Activated B cell treated with CpG ODN at 0.5 μM for 24 hours (primary cell): ENCODE measurements at regions not wholly inside any gene's neighbourhood (a gene's known extent, or its start where the extent isn't known, plus 50 kb on each side); places are given as distances from the start of the nearest gene placed in this dataset.

Experiments
- ATAC-seq: fragments of 200-7000 bp; cut with Tn5 transposase; one replicate; pipeline ENCODE4 v1.10.0; 2021; ENCODE audit warnings: low read depth, mild to moderate bottlenecking, moderate library complexity
- CTCF ChIA-PET: fragments of 350-600 bp; sonication (Branson Sonifier 250); formaldehyde crosslinking; loops from one replicate; lab custom pipeline; 2021; ENCODE audit warnings: antibody characterized with exemption; lab: Charles Lee
- POLR2A ChIA-PET: fragments of 350-600 bp; sonication (Branson Sonifier 250); formaldehyde crosslinking; loops from one replicate; lab custom pipeline; 2021; ENCODE audit warnings: antibody characterized with exemption; lab: Charles Lee
- DNase-seq: peaks from one replicate; pipeline ENCODE4 v3.0.0; 2022
- H3K27ac Mint-ChIP-seq: one replicate; pipeline ENCODE4 v1.8.0; 2020; ENCODE audit warnings: mixed read lengths
- H3K27me3 Mint-ChIP-seq: one replicate; pipeline ENCODE4 v1.8.0; 2021; ENCODE audit warnings: mixed read lengths
- H3K36me3 Mint-ChIP-seq: one replicate; pipeline ENCODE4 v1.8.0; 2021; ENCODE audit warnings: low read depth, mixed read lengths
- H3K4me1 Mint-ChIP-seq: one replicate; pipeline ENCODE4 v1.8.0; 2021; ENCODE audit warnings: mixed read lengths
- H3K4me3 Mint-ChIP-seq: one replicate; pipeline ENCODE4 v1.8.0; 2020; ENCODE audit warnings: mild to moderate bottlenecking, mixed read lengths
- H3K9me3 Mint-ChIP-seq: one replicate; pipeline ENCODE4 v1.8.0; 2020; ENCODE audit warnings: mixed read lengths
- CTCF ChIP-seq: fragments of 200-600 bp; IDR thresholded peaks from one replicate; pipeline ENCODE4 v1.8.0; 2022; ENCODE audit warnings: antibody characterized with exemption, mild to moderate bottlenecking
- intact Hi-C: fragments of 100-400 bp; cut with micrococcal nuclease; formaldehyde crosslinking; loops from one replicate; pipeline ENCODE4 v1.15.1; 2024

- no peaks in the 10 kb centered on the region for H3K4me1 Mint-ChIP-seq
- POLR2A ChIA-PET = no interaction called here
- peaks cover 2% of the 10 kb centered on the region for H3K27me3 Mint-ChIP-seq
- H3K36me3 Mint-ChIP-seq = no peaks in the 10 kb centered on the region
- H3K27ac Mint-ChIP-seq = no peak overlapping the region
- ATAC-seq = no peak
- no peak for DNase-seq
- CTCF ChIA-PET = no interaction called here
- no peak for TF ChIP-seq CTCF
- intact Hi-C loops = no loop called here
- no peak overlapping the region for H3K4me3 Mint-ChIP-seq
- H3K9me3 Mint-ChIP-seq = no peaks in the 10 kb centered on the region
Measured at GRCh38 chr1:209157546-209158249, 425.8 kb upstream of the CAMK1G start.

- Mint-ChIP-seq H3K4me3 (no peak overlapping the region), H3K27ac (no peak overlapping the region), H3K4me1 (no peaks in the 10 kb centered on the region), H3K9me3 (no peaks in the 10 kb centered on the region), H3K36me3 (no peaks in the 10 kb centered on the region), H3K27me3 (peaks cover 2% of the 10 kb centered on the region)
- ChIA-PET POLR2A (no interaction called here), CTCF (no interaction called here)
- no peak for ATAC-seq
- no peak for TF ChIP-seq CTCF
- intact Hi-C loops = no loop called here
- DNase-seq = no peak
Measured at GRCh38 chr1:209158851-209159250, 424.7 kb upstream of the CAMK1G start.

GRCh38 chr1:209160230-209160629 lies 423.3 kb upstream of the CAMK1G start:
- no peak overlapping the region for H3K4me3 Mint-ChIP-seq
- H3K4me1 Mint-ChIP-seq = no peaks in the 10 kb centered on the region
- no peak for TF ChIP-seq CTCF
- no peak for DNase-seq
- no peaks in the 10 kb centered on the region for H3K9me3 Mint-ChIP-seq
- peaks cover 2% of the 10 kb centered on the region for H3K27me3 Mint-ChIP-seq
- no peak for ATAC-seq
- no peaks in the 10 kb centered on the region for H3K36me3 Mint-ChIP-seq
- H3K27ac Mint-ChIP-seq = no peak overlapping the region
- intact Hi-C loops = no loop called here
- POLR2A ChIA-PET = no interaction called here
- CTCF ChIA-PET = no interaction called here

- no peak for DNase-seq
- Mint-ChIP-seq H3K27me3 (no peaks in the 10 kb centered on the region), H3K9me3 (no peaks in the 10 kb centered on the region), H3K36me3 (no peaks in the 10 kb centered on the region), H3K4me3 (no peak overlapping the region), H3K4me1 (no peaks in the 10 kb centered on the region), H3K27ac (no peak overlapping the region)
- intact Hi-C loops = no loop called here
- ChIA-PET POLR2A (no interaction called here), CTCF (no interaction called here)
- no peak for TF ChIP-seq CTCF
- no peak for ATAC-seq
Measured at GRCh38 chr1:209162651-209163050, 420.9 kb upstream of the CAMK1G start.

GRCh38 chr1:209168204-209168603 lies 415.3 kb upstream of the CAMK1G start:
- Mint-ChIP-seq H3K4me3 (no peak overlapping the region), H3K9me3 (no peaks in the 10 kb centered on the region), H3K27me3 (no peaks in the 10 kb centered on the region), H3K27ac (no peak overlapping the region), H3K36me3 (no peaks in the 10 kb centered on the region), H3K4me1 (no peaks in the 10 kb centered on the region)
- intact Hi-C loops = no loop called here
- ATAC-seq = no peak
- ChIA-PET POLR2A (no interaction called here), CTCF (no interaction called here)
- TF ChIP-seq CTCF = no peak
- no peak for DNase-seq
